Transverse colon (tissue), 4 donors: ENCODE measurements at regions not wholly inside any gene's neighbourhood (a gene's known extent, or its start where the extent isn't known, plus 50 kb on each side); places are given as distances from the start of the nearest gene placed in this dataset.

Experiments
- DNase-seq: peaks from one replicate; pipeline ENCODE4 v3.0.0-alpha.2; 2019
- H3K27ac ChIP-seq, 4 donors: fragments of 200-600 bp; sonication (generic); 2 replicates each; pipeline ENCODE4 v1.5.1; 2016 to 2018; ENCODE audit warnings: inconsistent platforms in 4 of 4
- H3K27me3 ChIP-seq: fragments of 200-600 bp; sonication (generic); 2 replicates; pipeline ENCODE4 v1.5.1; 2017; ENCODE audit warnings: inconsistent platforms
- H3K36me3 ChIP-seq, 4 donors: fragments of 200-600 bp; sonication (generic); 2 replicates each; pipeline ENCODE4 v1.5.1; 2017 to 2019; ENCODE audit warnings: inconsistent platforms in 4 of 4
- H3K4me1 ChIP-seq, 4 donors: fragments of 200-600 bp; sonication (generic); 2 replicates each; pipeline ENCODE4 v1.5.1; 2017 to 2020; ENCODE audit warnings: inconsistent platforms in 4 of 4
- H3K4me3 ChIP-seq, 4 donors: fragments of 200-600 bp; sonication (generic); 1 replicate in 1 of 4; 2 replicates in 3 of 4; pipeline versions ENCODE4 v1.5.1 to v1.6.1; 2017 to 2019; ENCODE audit warnings: inconsistent platforms in 4 of 4
- H3K9me3 ChIP-seq, 2 donors: fragments of 200-600 bp; sonication (generic); 2 replicates each; pipeline ENCODE4 v1.5.1; 2017 to 2019; ENCODE audit warnings: inconsistent platforms in 2 of 2
- CTCF ChIP-seq, 5 experiments: fragments of 200-600 bp in 3 of 5; fragments of 450-650 bp in 2 of 5; sonication (generic) in 3 of 5; IDR thresholded peaks; 1 replicate in 2 of 5; 2 replicates in 3 of 5; pipeline ENCODE4 v1.5.1; 2016 to 2017; ENCODE audit warnings: antibody characterized with exemption in 5 of 5, inconsistent platforms in 3 of 5, mild to moderate bottlenecking in 2 of 5, moderate library complexity in 1 of 5
- EP300 ChIP-seq: sonication (generic); formaldehyde crosslinking; IDR thresholded peaks from one replicate; pipeline ENCODE4 v1.6.1; 2017; ENCODE audit warnings: antibody characterized with exemption, low read depth
- POLR2A ChIP-seq: fragments of 450-650 bp; IDR thresholded peaks from one replicate; pipeline ENCODE4 v1.6.1; 2016; ENCODE audit warnings: antibody characterized with exemption, mild to moderate bottlenecking, moderate library complexity
- POLR2AphosphoS5 ChIP-seq, 3 donors: sonication (generic); formaldehyde crosslinking; IDR thresholded peaks; one replicate each; pipeline ENCODE4 v1.6.1; 2016; ENCODE audit warnings: antibody characterized with exemption in 3 of 3
- whole genome bisulfite sequencing, 2 donors: methylation state at CpG; one replicate each; pipeline ENCODE4 v1.1.5; 2018; ENCODE audit warnings: low coverage in 1 of 2; 5-methylcytosine and 5-hydroxymethylcytosine counted together
- in situ Hi-C, 4 donors: fragments of 200-750 bp; cut with MboI; loops; one replicate each; pipeline versions ENCODE4 v1.15.0 to v1.15.1; 2017; ENCODE audit warnings: low sequenced_read_pairs in 3 of 4, low pct_ligation_motif_present in 1 of 4, low pct_unique_long_range_greater_than_20kb in 1 of 4
- intact Hi-C: fragments of 100-400 bp; cut with DNase I; formaldehyde crosslinking; loops from one replicate; pipeline ENCODE4 v1.15.1; 2023; ENCODE audit warnings: low total_unique reads

GRCh38 chr22:22974156-22974555 is 86.5 kb downstream of the IGLL5 start:
- intact Hi-C loops (no loop called here), in situ Hi-C loops (loop anchor here in 3 of 4 donors (25.0 kb wide), 2 partner anchors 313 to 413 kb away; no protein-coding TSS in a partner anchor)
- H3K9me3 ChIP-seq = peaks cover 0 to 3% of the 10 kb centered on the region in 2 donors
- no peak overlapping the region for H3K4me3 ChIP-seq
- H3K4me1 ChIP-seq = no peaks in the 10 kb centered on the region
- DNase-seq = no peak
- no peaks in the 10 kb centered on the region for H3K36me3 ChIP-seq
- H3K27me3 ChIP-seq = peaks cover 11% of the 10 kb centered on the region
- 26 to 62% methylated on average over 3 of the region's 3 CpGs for WGBS, 2 donors
- TF ChIP-seq EP300 (no peak), POLR2AphosphoS5 (IDR thresholded peaks at IDR 0.05) (no peak), POLR2A (no peak), CTCF (IDR thresholded peaks at IDR 0.05) (no peak)
- no peak overlapping the region for H3K27ac ChIP-seq

- TF ChIP-seq POLR2A (no peak), POLR2AphosphoS5 (IDR thresholded peaks at IDR 0.05) (no peak), EP300 (no peak), CTCF (IDR thresholded peaks at IDR 0.05) (no peak)
- Histone ChIP-seq H3K4me1 (no peaks in the 10 kb centered on the region), H3K27ac (no peak overlapping the region), H3K9me3 (peaks cover 5 to 7% of the 10 kb centered on the region in 2 donors), H3K27me3 (peaks cover 7% of the 10 kb centered on the region), H3K4me3 (no peak overlapping the region), H3K36me3 (no peaks in the 10 kb centered on the region)
- WGBS, 2 donors = 63 to 77% methylated on average over 6 to 8 of the region's 8 CpGs
- intact Hi-C loops = no loop called here
- no peak for DNase-seq
- in situ Hi-C loops = loop anchor here in 3 of 4 donors (25.0 kb wide), 2 partner anchors 312 to 412 kb away; no protein-coding TSS in a partner anchor
Measured at GRCh38 chr22:22974795-22975580, 87.4 kb downstream of the IGLL5 start.

- H3K4me1 ChIP-seq = no peaks in the 10 kb centered on the region
- DNase-seq = no peak
- intact Hi-C loops = no loop called here
- peaks cover 7% of the 10 kb centered on the region for H3K27me3 ChIP-seq
- peaks cover 8 to 13% of the 10 kb centered on the region in 2 donors for H3K9me3 ChIP-seq
- no peak overlapping the region for H3K27ac ChIP-seq
- WGBS, 2 donors = 80 to 82% methylated on average over 5 to 9 of the region's 9 CpGs
- no peak overlapping the region for H3K4me3 ChIP-seq
- in situ Hi-C loops = no loop called here
- H3K36me3 ChIP-seq = no peaks in the 10 kb centered on the region
- no peak for TF ChIP-seq POLR2A
Measured at GRCh38 chr22:22976033-22976922, 88.7 kb downstream of the IGLL5 start.

- TF ChIP-seq EP300 (no peak), POLR2AphosphoS5 (IDR thresholded peaks at IDR 0.05) (no peak), POLR2A (no peak), CTCF (IDR thresholded peaks at IDR 0.05) (no peak)
- no peaks in the 10 kb centered on the region for H3K36me3 ChIP-seq
- H3K9me3 ChIP-seq = peaks cover 8 to 13% of the 10 kb centered on the region in 2 donors
- peaks cover 7% of the 10 kb centered on the region for H3K27me3 ChIP-seq
- in situ Hi-C loops (no loop called here), intact Hi-C loops (no loop called here)
- H3K4me3 ChIP-seq = no peak overlapping the region
- no peak overlapping the region for H3K27ac ChIP-seq
- no peaks in the 10 kb centered on the region for H3K4me1 ChIP-seq
- 70 to 82% methylated on average over 2 of the region's 2 CpGs for WGBS, 2 donors
- DNase-seq = no peak
Measured at GRCh38 chr22:22977479-22978200, 90.0 kb downstream of the IGLL5 start.
